ENCODE measurements at regions not wholly inside any gene's neighbourhood (a gene's known extent, or its start where the extent isn't known, plus 50 kb on each side); places are given as distances from the start of the nearest gene placed in this dataset.

DNA sequence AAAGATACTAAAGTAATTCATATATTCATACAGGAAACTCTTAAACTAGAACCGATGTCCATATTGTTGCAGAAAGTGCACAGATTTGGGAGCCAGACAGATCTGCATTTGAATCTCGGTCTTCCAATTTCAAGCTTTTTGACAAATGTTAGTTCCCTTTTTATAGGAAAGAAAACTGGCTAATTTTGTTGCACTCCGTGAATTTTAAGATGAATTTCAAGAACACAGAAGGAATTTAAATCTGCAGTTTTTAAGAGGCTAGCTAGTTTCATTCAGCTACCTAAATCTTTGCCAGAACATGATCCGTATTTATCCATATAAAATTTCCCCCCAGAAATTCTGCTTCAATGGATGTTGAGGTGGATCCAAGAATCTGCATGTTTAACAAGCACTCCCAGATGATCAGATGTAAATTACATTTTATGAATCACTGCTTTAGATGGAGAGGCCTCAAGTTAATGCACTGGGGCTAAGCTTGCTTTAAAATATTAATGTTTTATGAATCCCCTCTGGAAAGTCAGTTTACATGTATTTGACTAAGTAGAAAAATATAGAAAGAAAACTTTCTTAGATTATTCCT lies 1296.3 kb upstream of the CADM2 start:
- TF ChIP-seq YY1 (IDR thresholded peaks at IDR 0.05; ENCODE audit: insufficient read depth, insufficient read length) (no peak), ZNF274 (IDR thresholded peaks at IDR 0.05; ENCODE audit: low read depth, low read length) (no peak)
